ENCODE measurements at regions not wholly inside any gene's neighbourhood (a gene's known extent, or its start where the extent isn't known, plus 50 kb on each side); places are given as distances from the start of the nearest gene placed in this dataset.
"Not testable (repeated sequence)": the region's sequence is repeated elsewhere in the genome, so short reads cannot be mapped to it uniquely, and the experiment has no call there.

- Histone ChIP-seq H3K79me2 (ENCODE audit: low read length) (no peaks in the 10 kb centered on the region), H3K9me3 (ENCODE audit: insufficient read depth, low read length) (no peaks in the 10 kb centered on the region), H3K4me1 (ENCODE audit: low read length) (peaks cover 5% of the 10 kb centered on the region; the same call in 1 of the 2 replicates), H4K20me1 (ENCODE audit: insufficient read depth, low read length) (no peaks in the 10 kb centered on the region), H3K4me2 (ENCODE audit: low read length) (no peak overlapping the region), H2AFZ (ENCODE audit: low read depth, low read length) (no peak overlapping the region), H3K36me3 (replicated peaks; ENCODE audit: low read depth, low read length) (no peaks in the 10 kb centered on the region), H3K27ac (ENCODE audit: low read length) (no peak overlapping the region), H3K9ac (ENCODE audit: low read length) (no peak overlapping the region), H3K4me3 (ENCODE audit: low read length) (no peak overlapping the region), H3K27me3 (ENCODE audit: low read depth, low read length) (peaks cover 20% of the 10 kb centered on the region)
- TF ChIP-seq CTCF (IDR thresholded peaks at IDR 0.05; ENCODE audit: low read depth, low read length) (no peak), EZH2phosphoT487 (IDR thresholded peaks at IDR 0.05; ENCODE audit: low read depth) (no peak)
These were observed 157.5 kb downstream of the BMP7 start for GRCh38 chr20:57108742-57109570.

- Histone ChIP-seq H3K36me3 (replicated peaks; ENCODE audit: low read depth, low read length) (no peaks in the 10 kb centered on the region), H3K4me2 (ENCODE audit: low read length) (no peak overlapping the region), H3K27ac (ENCODE audit: low read length) (no peak overlapping the region), H3K79me2 (ENCODE audit: low read length) (no peaks in the 10 kb centered on the region), H3K27me3 (ENCODE audit: low read depth, low read length) (peaks cover 17% of the 10 kb centered on the region), H3K9ac (ENCODE audit: low read length) (no peak overlapping the region), H3K4me3 (ENCODE audit: low read length) (no peak overlapping the region), H2AFZ (ENCODE audit: low read depth, low read length) (no peak overlapping the region), H3K9me3 (ENCODE audit: insufficient read depth, low read length) (no peaks in the 10 kb centered on the region), H3K4me1 (ENCODE audit: low read length) (peaks cover 5% of the 10 kb centered on the region; the same call in 1 of the 2 replicates), H4K20me1 (ENCODE audit: insufficient read depth, low read length) (no peaks in the 10 kb centered on the region)
- TF ChIP-seq EZH2phosphoT487 (IDR thresholded peaks at IDR 0.05; ENCODE audit: low read depth) (no peak), CTCF (IDR thresholded peaks at IDR 0.05; ENCODE audit: low read depth, low read length) (no peak)
These were observed 156.9 kb downstream of the BMP7 start for GRCh38 chr20:57109571-57109953.

GRCh38 chr20:57110121-57111027 lies 156.1 kb downstream of the BMP7 start:
- not testable (repeated sequence) for H3K79me2 ChIP-seq (ENCODE audit: low read length); H3K36me3 ChIP-seq (replicated peaks; ENCODE audit: low read depth, low read length); H3K9me3 ChIP-seq (ENCODE audit: insufficient read depth, low read length); H4K20me1 ChIP-seq (ENCODE audit: insufficient read depth, low read length); H3K4me1 ChIP-seq (ENCODE audit: low read length); H3K9ac ChIP-seq (ENCODE audit: low read length); H2AFZ ChIP-seq (ENCODE audit: low read depth, low read length); H3K4me2 ChIP-seq (ENCODE audit: low read length); H3K27ac ChIP-seq (ENCODE audit: low read length); H3K4me3 ChIP-seq (ENCODE audit: low read length)
- peaks cover 16% of the 10 kb centered on the region for H3K27me3 ChIP-seq (ENCODE audit: low read depth, low read length)

- no peaks in the 10 kb centered on the region for H4K20me1 ChIP-seq (ENCODE audit: insufficient read depth, low read length)
- H3K9ac ChIP-seq (ENCODE audit: low read length): no peak overlapping the region
- H3K27me3 ChIP-seq (ENCODE audit: low read depth, low read length): peaks cover 10% of the 10 kb centered on the region; the same call in 1 of the 2 replicates
- H3K79me2 ChIP-seq (ENCODE audit: low read length): no peaks in the 10 kb centered on the region
- no peak overlapping the region for H3K4me3 ChIP-seq (ENCODE audit: low read length)
- H3K27ac ChIP-seq (ENCODE audit: low read length): no peak overlapping the region
- no peak overlapping the region for H2AFZ ChIP-seq (ENCODE audit: low read depth, low read length)
- peaks cover 5% of the 10 kb centered on the region; the same call in 1 of the 2 replicates for H3K4me1 ChIP-seq (ENCODE audit: low read length)
- H3K9me3 ChIP-seq (ENCODE audit: insufficient read depth, low read length): no peaks in the 10 kb centered on the region
- no peak overlapping the region for H3K4me2 ChIP-seq (ENCODE audit: low read length)
- H3K36me3 ChIP-seq (replicated peaks; ENCODE audit: low read depth, low read length): no peaks in the 10 kb centered on the region
- no peak for TF ChIP-seq EZH2phosphoT487 (IDR thresholded peaks at IDR 0.05; ENCODE audit: low read depth)
- TF ChIP-seq CTCF (IDR thresholded peaks at IDR 0.05; ENCODE audit: low read depth, low read length): no peak
These were observed 155.4 kb downstream of the BMP7 start for GRCh38 chr20:57111028-57111373.
